Activated T-cell treated with anti-CD3 and anti-CD28 coated beads, Interleukin-2, amount 50 U/mL, for 4 hours (primary cell): ENCODE measurements at regions not wholly inside any gene's neighbourhood (a gene's known extent, or its start where the extent isn't known, plus 50 kb on each side); places are given as distances from the start of the nearest gene placed in this dataset.

Experiments
- ATAC-seq, 2 donors: fragments of 200-7000 bp; cut with Tn5 transposase; one replicate each; pipeline ENCODE4 v1.10.0; 2021
- DNase-seq: peaks from one replicate; pipeline ENCODE4 v3.0.0-alpha.2; 2020
- H3K27me3 Mint-ChIP-seq: one replicate; pipeline ENCODE4 v1.8.0; 2021; ENCODE audit warnings: low read depth, mixed read lengths
- H3K36me3 Mint-ChIP-seq: one replicate; pipeline ENCODE4 v1.8.0; 2022; ENCODE audit warnings: mixed read lengths; ENCODE audit not compliant: insufficient read depth
- H3K4me1 Mint-ChIP-seq: one replicate; pipeline ENCODE4 v1.8.0; 2021; ENCODE audit warnings: low read depth, mixed read lengths
- H3K4me3 Mint-ChIP-seq: one replicate; pipeline ENCODE4 v1.8.0; 2021; ENCODE audit warnings: mild to moderate bottlenecking, moderate library complexity, mixed read lengths
- H3K9me3 Mint-ChIP-seq: one replicate; pipeline ENCODE4 v1.8.0; 2021; ENCODE audit warnings: mixed read lengths

DNA sequence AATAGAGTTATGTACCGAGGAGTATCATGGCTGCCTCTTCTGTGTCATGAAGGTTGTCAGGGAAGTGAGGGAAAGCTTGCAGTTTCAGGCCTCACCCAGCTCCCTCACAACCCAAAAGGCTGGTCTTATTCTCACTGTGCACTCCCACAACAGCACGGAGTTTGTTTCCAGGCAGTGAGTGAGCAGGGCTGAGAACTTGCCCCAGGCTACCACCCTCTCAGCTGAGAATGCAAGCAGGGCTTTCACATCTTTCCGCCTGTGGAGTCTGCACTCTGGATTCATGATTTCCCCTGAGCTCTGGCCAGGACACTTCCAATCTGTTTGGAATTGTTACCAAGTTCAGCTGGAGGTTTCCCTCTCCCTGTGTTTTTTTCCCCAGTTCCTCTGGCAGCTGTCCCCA lies 2284.7 kb upstream of the PCDH20 start:
- no peak for DNase-seq
- Mint-ChIP-seq H3K4me3 (no peak overlapping the region), H3K27me3 (no peaks in the 10 kb centered on the region), H3K36me3 (no peaks in the 10 kb centered on the region), H3K4me1 (no peaks in the 10 kb centered on the region), H3K9me3 (peaks cover 30% of the 10 kb centered on the region)
- no peak for ATAC-seq

DNA sequence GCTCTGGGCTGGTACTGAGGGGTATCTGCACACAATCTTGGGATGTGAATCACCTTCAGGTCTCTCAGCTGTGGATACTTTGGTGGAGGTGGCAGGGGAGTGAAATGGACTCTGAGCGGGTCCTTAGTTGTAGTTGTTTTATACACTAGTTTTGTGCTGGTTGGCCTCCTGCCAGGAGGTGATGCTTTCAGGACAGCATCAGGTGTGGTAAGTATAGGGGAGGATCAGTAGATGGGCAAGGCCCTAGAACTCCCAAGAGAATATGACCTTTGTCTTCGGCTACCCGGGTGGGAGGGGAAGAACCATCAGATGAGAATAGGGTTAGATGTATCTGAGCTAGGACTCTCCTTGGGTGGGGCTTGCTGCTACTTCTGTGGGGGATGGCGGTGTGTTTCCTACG lies 2284.3 kb upstream of the PCDH20 start:
- no peaks in the 10 kb centered on the region for H3K27me3 Mint-ChIP-seq
- H3K9me3 Mint-ChIP-seq = peaks cover 30% of the 10 kb centered on the region
- no peak overlapping the region for H3K4me3 Mint-ChIP-seq
- no peaks in the 10 kb centered on the region for H3K36me3 Mint-ChIP-seq
- H3K4me1 Mint-ChIP-seq = no peaks in the 10 kb centered on the region
- DNase-seq = no peak
- ATAC-seq = no peak

DNA sequence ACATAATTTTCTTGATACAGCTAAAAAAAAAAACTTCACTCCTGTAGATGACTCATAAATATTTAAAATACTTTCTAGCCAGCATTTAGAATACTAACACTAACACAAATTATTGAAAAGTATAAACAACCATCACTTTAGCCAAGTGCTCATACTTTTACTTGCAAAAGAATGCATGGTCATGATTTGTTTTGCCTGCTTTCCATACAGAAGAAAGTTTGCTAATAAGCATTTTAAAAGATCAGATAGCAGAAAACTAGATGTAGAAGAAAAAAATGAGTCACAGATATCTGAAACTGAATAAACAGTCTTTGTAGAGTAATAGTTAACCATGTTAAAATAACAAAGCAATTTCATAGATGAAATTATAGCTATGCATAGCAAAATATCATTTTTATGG lies 2280.4 kb upstream of the PCDH20 start:
- no peak overlapping the region for H3K4me3 Mint-ChIP-seq
- ATAC-seq = no peak
- H3K36me3 Mint-ChIP-seq = no peaks in the 10 kb centered on the region
- H3K9me3 Mint-ChIP-seq = peaks cover 22% of the 10 kb centered on the region
- no peak for DNase-seq
- no peaks in the 10 kb centered on the region for H3K27me3 Mint-ChIP-seq
- H3K4me1 Mint-ChIP-seq = no peaks in the 10 kb centered on the region

DNA sequence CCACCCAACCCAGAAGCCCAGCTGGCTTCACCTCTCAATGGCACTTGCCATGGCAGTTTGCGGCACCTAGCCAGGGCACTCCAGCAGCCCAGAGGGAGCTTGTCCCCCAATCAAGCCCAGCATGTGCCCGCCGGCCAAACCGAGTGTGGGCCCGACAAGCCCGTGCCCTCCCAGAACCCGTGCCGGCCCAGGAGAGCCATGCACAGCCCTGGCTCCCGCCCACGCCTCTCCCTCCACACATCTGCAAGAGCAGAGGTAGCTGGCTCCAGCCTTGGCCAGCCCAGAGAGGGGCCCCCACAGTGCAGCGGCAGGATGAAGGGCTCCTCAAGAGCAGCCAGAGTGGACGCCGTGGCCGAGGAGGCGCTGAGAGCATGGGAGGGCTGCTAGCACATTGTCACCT lies 2278.0 kb upstream of the PCDH20 start:
- ATAC-seq = no peak

DNA sequence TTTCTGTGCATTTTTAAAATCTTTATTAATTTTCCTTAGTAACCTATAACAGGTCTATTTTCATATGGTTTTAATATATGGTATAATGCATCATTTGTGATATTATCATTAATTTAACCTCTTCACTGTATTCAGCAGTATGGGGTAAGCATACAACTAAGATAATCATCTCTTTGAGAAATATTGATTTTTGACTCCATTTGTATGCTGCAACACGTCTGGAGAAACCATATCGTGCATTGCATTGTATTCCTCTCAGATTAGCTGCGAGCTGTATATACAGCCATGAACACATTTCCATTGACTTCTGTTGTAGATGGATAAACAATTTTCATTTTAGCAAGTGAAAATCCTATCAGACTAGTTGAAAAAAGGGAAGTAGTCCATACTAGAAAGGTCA lies 2275.8 kb upstream of the PCDH20 start:
- H3K9me3 Mint-ChIP-seq = peaks cover 20% of the 10 kb centered on the region
- no peak overlapping the region for H3K4me3 Mint-ChIP-seq
- ATAC-seq = no peak
- H3K4me1 Mint-ChIP-seq = no peaks in the 10 kb centered on the region
- H3K36me3 Mint-ChIP-seq = no peaks in the 10 kb centered on the region
- no peak for DNase-seq
- no peaks in the 10 kb centered on the region for H3K27me3 Mint-ChIP-seq

More for the DNA sequence above, 2278.0 kb upstream of the PCDH20 start:
- no peak for DNase-seq
- Mint-ChIP-seq H3K36me3 (no peaks in the 10 kb centered on the region), H3K27me3 (no peaks in the 10 kb centered on the region), H3K4me1 (no peaks in the 10 kb centered on the region), H3K9me3 (peaks cover 15% of the 10 kb centered on the region), H3K4me3 (no peak overlapping the region)

DNA sequence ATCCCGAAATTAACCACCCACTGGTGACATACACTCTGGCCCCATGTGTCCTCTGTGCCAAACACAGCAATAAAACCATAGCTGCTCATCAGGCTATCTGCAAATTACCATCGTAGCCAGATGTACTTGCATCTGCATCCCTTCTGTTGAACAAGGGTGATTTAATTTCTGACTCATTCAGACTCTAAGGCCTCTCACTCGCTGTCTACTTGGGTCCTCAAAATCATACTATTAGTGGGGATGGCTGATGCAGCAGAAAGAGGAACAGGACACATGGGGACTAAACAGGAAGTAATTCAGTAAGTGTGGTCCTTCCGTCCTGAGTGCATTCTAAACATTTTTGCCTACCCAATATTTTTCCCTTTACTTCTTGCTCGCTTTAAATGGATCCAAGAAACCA lies 2275.0 kb upstream of the PCDH20 start:
- ATAC-seq (no peak), DNase-seq (no peak)
- no peak overlapping the region for H3K4me3 Mint-ChIP-seq
- no peaks in the 10 kb centered on the region for H3K4me1 Mint-ChIP-seq
- no peaks in the 10 kb centered on the region for H3K27me3 Mint-ChIP-seq
- H3K9me3 Mint-ChIP-seq = peaks cover 17% of the 10 kb centered on the region
- no peaks in the 10 kb centered on the region for H3K36me3 Mint-ChIP-seq

DNA sequence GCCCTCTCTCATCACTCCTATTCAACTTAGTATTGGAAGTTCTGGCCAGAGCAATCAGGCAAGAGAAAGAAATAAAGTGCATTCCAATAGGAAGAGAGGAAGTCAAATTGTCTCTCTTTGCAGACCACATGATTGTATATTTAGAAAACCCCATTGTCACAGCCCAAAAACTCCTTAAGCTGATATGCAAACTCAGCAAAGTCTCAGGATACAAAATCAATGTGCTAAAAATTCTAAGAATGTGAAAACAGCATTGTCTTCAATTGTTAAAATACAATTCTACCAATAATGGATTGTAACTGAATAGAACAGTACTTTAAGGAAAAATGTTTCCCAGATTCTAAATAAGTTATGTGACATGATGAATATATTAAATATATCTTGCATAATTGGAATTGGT lies 2269.2 kb upstream of the PCDH20 start:
- DNase-seq = no peak
- Mint-ChIP-seq H3K27me3 (no peaks in the 10 kb centered on the region), H3K9me3 (peaks cover 7% of the 10 kb centered on the region), H3K4me1 (no peaks in the 10 kb centered on the region), H3K4me3 (no peak overlapping the region), H3K36me3 (no peaks in the 10 kb centered on the region)
- ATAC-seq = no peak

DNA sequence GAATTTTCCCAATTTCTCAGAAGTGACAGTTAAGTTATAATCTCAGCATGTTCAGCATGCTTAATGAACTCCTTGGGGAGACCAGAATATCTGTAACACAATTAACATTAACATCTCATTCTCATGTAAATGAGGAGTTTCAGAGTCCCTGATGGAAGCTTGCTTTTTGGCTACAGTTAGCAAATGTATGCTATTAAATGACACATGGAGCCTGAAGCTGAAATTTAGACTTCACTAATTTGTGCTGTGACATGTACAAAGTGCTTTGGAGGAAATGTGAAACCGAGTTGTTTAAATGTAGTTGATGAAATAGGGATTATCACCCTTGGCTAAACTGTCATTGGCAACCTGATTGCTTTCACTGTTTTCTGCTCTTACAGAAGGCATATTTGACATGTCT lies 2265.1 kb upstream of the PCDH20 start:
- H3K4me3 Mint-ChIP-seq = no peak overlapping the region
- no peaks in the 10 kb centered on the region for H3K4me1 Mint-ChIP-seq
- no peaks in the 10 kb centered on the region for H3K36me3 Mint-ChIP-seq
- DNase-seq = no peak
- no peaks in the 10 kb centered on the region for H3K27me3 Mint-ChIP-seq
- ATAC-seq = no peak
- H3K9me3 Mint-ChIP-seq = no peaks in the 10 kb centered on the region

DNA sequence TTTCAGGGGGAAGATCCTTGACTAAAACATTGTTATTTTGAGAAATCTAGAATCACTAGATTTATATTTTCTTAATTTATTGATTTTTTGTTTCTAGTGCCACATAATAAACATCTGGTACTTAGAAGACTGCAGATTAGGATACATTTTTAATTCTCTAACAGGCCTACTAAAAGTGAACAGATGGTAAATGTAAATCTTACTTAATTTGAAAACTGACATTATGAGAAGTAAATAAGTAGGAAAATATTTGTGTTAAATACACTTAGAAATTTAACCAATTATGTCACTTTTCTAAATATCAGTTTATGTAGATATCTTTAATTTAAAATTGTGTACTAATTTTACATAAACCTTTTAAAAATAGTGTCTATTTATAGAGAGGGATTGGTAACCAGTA lies 2255.6 kb upstream of the PCDH20 start:
- no peaks in the 10 kb centered on the region for H3K36me3 Mint-ChIP-seq
- no peak overlapping the region for H3K4me3 Mint-ChIP-seq
- DNase-seq = no peak
- no peak for ATAC-seq
- H3K27me3 Mint-ChIP-seq = no peaks in the 10 kb centered on the region
- peaks cover 14% of the 10 kb centered on the region for H3K9me3 Mint-ChIP-seq
- no peaks in the 10 kb centered on the region for H3K4me1 Mint-ChIP-seq

DNA sequence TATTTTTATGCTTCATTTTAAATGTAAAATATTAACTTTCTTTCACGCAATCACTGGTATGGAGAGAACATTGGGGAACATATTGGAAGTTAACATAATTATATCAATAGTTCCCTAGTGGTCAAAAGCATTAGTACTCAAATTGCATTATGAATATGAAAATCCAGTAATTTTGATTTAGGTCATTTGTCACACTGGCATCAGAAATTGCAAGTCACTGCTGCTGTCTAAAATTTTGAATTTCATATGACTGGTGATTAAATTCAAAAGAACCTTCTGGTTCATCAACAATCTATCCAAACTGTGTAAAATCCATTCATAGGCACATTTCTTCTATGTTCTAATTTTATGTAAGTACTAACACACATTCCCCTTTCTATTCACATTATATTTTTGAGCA lies 2235.7 kb upstream of the PCDH20 start:
- no peak for DNase-seq
- no peak overlapping the region for H3K4me3 Mint-ChIP-seq
- H3K9me3 Mint-ChIP-seq = peaks cover 20% of the 10 kb centered on the region
- H3K36me3 Mint-ChIP-seq = no peaks in the 10 kb centered on the region
- ATAC-seq = no peak
- H3K27me3 Mint-ChIP-seq = no peaks in the 10 kb centered on the region
- no peaks in the 10 kb centered on the region for H3K4me1 Mint-ChIP-seq

DNA sequence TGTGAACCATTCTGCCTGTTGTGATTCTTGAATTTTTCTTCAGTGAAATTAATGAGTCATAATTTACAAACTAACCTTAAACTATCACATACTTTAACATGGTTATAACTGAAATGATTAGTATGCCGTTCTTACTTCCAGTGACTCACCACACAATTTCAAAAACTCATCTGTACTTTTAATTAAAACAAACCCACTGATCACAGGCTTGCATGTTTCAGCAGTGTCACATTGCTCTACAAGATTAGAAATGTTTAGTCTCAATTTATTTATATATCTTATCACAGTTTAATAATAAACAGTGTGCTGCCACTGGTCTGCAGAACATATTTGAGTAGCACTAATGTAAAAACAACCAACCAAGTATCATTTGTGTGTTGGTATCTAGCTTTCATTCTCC lies 2227.9 kb upstream of the PCDH20 start:
- no peaks in the 10 kb centered on the region for H3K27me3 Mint-ChIP-seq

DNA sequence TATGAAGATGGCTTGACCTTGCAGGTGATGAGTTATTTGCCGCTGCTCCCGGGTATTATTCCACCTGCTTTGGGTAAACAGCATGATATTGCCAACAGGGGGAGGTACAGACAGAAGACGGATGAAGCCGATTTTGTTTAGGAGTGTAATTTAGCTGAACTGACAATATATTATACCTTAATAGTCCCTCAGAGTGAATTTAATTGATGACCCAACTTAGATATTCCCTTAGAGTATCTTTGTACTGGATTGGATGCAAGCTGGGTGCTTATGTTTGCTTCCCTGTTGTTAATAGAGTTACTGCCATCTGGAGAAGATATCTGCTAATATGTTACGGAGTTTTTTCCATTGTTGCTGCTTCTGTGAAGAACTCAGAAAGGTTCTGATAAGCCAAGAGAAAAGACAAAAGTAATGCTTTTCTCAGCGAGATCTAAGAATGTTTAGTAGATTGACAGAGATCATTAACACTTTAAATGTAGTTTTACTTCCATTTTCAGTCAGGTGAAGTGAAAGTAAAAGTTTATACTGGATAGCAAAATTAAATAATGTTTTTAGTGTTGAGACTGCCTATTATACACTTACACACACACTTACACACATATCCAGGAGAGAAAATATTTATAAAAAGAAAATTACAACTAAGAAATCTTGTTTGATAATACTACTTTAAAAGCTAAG lies 2220.8 kb upstream of the PCDH20 start:
- DNase-seq = no peak
- Mint-ChIP-seq H3K4me3 (peak overlapping the region; percentile 19), H3K27me3 (no peaks in the 10 kb centered on the region), H3K9me3 (no peaks in the 10 kb centered on the region), H3K4me1 (no peaks in the 10 kb centered on the region), H3K36me3 (no peaks in the 10 kb centered on the region)
- ATAC-seq = no peak

More for the DNA sequence above, 2227.9 kb upstream of the PCDH20 start:
- Mint-ChIP-seq H3K36me3 (no peaks in the 10 kb centered on the region), H3K4me3 (no peak overlapping the region), H3K4me1 (no peaks in the 10 kb centered on the region), H3K9me3 (no peaks in the 10 kb centered on the region)
- DNase-seq (no peak), ATAC-seq (no peak)

DNA sequence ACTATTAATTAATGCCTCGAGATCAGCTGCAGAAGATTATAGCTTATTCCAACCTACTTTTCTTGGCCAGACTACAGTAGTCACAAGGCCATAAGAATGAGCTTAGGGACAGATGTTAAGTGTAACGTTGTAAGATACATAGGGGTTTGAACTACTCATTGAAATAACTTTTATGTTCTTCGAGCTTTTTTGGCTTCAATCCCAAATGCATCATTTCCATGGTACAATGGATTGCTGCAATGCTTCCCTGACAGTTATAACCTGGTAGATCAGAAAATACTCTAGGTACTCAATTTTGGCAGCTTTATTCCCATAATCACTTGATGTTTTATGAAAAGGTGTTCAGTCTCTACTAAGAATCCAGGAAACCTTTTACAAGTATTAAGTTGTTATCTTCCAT lies 2216.7 kb upstream of the PCDH20 start:
- Mint-ChIP-seq H3K27me3 (no peaks in the 10 kb centered on the region), H3K36me3 (no peaks in the 10 kb centered on the region), H3K9me3 (no peaks in the 10 kb centered on the region), H3K4me1 (no peaks in the 10 kb centered on the region), H3K4me3 (no peak overlapping the region)
- DNase-seq (no peak), ATAC-seq (no peak)

DNA sequence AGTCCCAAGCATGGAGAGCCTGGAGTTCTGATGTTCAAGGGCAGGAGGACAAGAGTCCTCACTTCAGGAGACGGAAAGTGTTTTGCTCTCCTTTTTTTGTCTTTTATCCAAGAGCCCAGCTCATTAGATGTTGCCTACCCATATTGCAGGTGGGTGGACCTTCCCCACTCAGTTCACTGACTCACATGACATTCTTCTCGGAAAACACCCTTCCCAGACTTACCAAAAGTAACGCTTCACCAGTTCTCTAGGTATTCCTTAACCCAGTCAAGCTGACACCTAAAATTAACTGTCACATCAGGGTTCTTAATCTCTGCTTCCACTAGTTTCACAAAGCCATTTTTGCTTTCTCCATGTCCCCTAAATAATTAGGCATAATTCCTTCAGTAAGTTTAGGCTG lies 2215.4 kb upstream of the PCDH20 start:
- H3K9me3 Mint-ChIP-seq = no peaks in the 10 kb centered on the region
- no peaks in the 10 kb centered on the region for H3K27me3 Mint-ChIP-seq
- H3K4me1 Mint-ChIP-seq = no peaks in the 10 kb centered on the region
- H3K36me3 Mint-ChIP-seq = no peaks in the 10 kb centered on the region
- H3K4me3 Mint-ChIP-seq = no peak overlapping the region
- no peak for ATAC-seq
- no peak for DNase-seq

DNA sequence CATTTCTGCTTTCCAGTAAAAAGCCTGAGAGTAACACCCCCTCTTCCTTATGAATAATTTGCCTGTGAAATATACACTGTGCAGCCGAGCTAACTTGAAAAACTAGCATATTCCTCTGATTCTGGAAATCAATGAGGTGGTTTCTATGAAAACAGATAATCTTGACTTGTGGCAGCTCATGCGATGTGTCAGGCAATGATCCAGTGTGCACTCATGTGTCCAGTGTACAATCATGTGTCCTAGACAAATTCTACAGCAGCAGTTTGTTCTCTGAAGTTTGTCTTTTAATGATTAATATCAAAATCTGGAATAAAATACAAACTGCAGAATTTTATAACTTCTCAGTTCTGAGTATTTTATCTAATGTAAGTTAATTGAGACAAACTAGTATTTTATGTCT lies 2213.9 kb upstream of the PCDH20 start:
- Mint-ChIP-seq H3K36me3 (no peaks in the 10 kb centered on the region), H3K4me3 (no peak overlapping the region), H3K27me3 (no peaks in the 10 kb centered on the region), H3K4me1 (no peaks in the 10 kb centered on the region), H3K9me3 (no peaks in the 10 kb centered on the region)
- DNase-seq (no peak), ATAC-seq (no peak)

DNA sequence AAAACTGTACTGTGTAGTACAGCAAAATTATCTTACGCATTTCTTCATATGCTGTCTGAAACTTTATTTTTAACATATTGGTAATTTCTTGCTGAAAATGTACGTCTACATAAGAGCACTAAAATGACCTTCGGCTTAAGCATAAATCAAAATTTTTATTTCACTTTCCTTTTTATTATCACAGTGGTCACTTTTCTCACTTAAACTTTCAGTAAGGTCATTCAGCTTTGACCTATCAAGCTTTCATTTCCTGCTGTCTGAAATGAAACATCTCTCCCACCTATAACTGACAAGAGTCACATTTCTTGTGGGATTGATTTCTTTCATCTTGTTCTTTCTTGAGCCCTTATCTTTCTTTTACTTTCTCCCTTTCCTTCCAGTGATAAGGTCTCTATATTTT lies 2212.7 kb upstream of the PCDH20 start:
- peaks cover 5% of the 10 kb centered on the region for H3K9me3 Mint-ChIP-seq
- H3K27me3 Mint-ChIP-seq = no peaks in the 10 kb centered on the region
- H3K4me1 Mint-ChIP-seq = no peaks in the 10 kb centered on the region
- ATAC-seq (no peak), DNase-seq (no peak)
- H3K36me3 Mint-ChIP-seq = no peaks in the 10 kb centered on the region
- no peak overlapping the region for H3K4me3 Mint-ChIP-seq
